HuH-7 (cell line): ENCODE measurements at regions not wholly inside any gene's neighbourhood (a gene's known extent, or its start where the extent isn't known, plus 50 kb on each side); places are given as distances from the start of the nearest gene placed in this dataset.
A peak's percentile ranks its signal among the peaks of the same experiment; 100 is the strongest.
"Not testable (repeated sequence)": the region's sequence is repeated elsewhere in the genome, so short reads cannot be mapped to it uniquely, and the experiment has no call there.

Experiments used
- DNase-seq: peaks from one replicate; pipeline ENCODE4 v3.0.0; 2011; ENCODE audit warnings: low spot score

GRCh38 chr20:20791664-20792568, 79.5 kb upstream of the RALGAPA2 start:
- no peak for DNase-seq

GRCh38 chr20:20788308-20788707, 75.9 kb upstream of the RALGAPA2 start:
- DNase-seq = no peak

- no peak for DNase-seq
Measured at GRCh38 chr20:20786428-20786827, 74.0 kb upstream of the RALGAPA2 start.

GRCh38 chr20:20785226-20785625, 72.8 kb upstream of the RALGAPA2 start:
- DNase-seq = no peak

- DNase-seq = not testable (repeated sequence)
Measured at GRCh38 chr20:20784450-20784849, 72.0 kb upstream of the RALGAPA2 start.

- no peak for DNase-seq
Measured at GRCh38 chr20:20783450-20783849, 71.0 kb upstream of the RALGAPA2 start.

GRCh38 chr20:20782755-20783154, 70.3 kb upstream of the RALGAPA2 start:
- DNase-seq = peak; percentile 49

GRCh38 chr20:20782231-20782630, 69.8 kb upstream of the RALGAPA2 start:
- DNase-seq = no peak

- DNase-seq = no peak
Measured at GRCh38 chr20:20781029-20781428, 68.6 kb upstream of the RALGAPA2 start.

GRCh38 chr20:20780127-20780824, 67.8 kb upstream of the RALGAPA2 start:
- peak; percentile 87 for DNase-seq

GRCh38 chr20:20778676-20779075, 66.2 kb upstream of the RALGAPA2 start:
- DNase-seq = no peak

- DNase-seq = no peak
Measured at GRCh38 chr20:20772497-20773085, 60.1 kb upstream of the RALGAPA2 start.

- no peak for DNase-seq
Measured at GRCh38 chr20:20768202-20768815, 55.9 kb upstream of the RALGAPA2 start.

GRCh38 chr20:20765696-20766365, 53.4 kb upstream of the RALGAPA2 start:
- DNase-seq = no peak

GRCh38 chr20:20763650-20764049, 51.2 kb upstream of the RALGAPA2 start:
- no peak for DNase-seq
